Stomach (tissue), 8 donors: ENCODE measurements at regions not wholly inside any gene's neighbourhood (a gene's known extent, or its start where the extent isn't known, plus 50 kb on each side); places are given as distances from the start of the nearest gene placed in this dataset.
"Not testable (repeated sequence)": the region's sequence is repeated elsewhere in the genome, so short reads cannot be mapped to it uniquely, and the experiment has no call there.

ENCODE experiments used
- DNase-seq, 2 donors: peaks; one replicate each; pipeline versions ENCODE4 v3.0.0 to v3.0.0-alpha.2; 2013 to 2019
- H3K27ac ChIP-seq, 5 donors: fragments of 200-600 bp in 4 of 5; sonication (generic) in 4 of 5; one replicate each; pipeline ENCODE4 v1.5.1; 2013 to 2019; ENCODE audit warnings: mild to moderate bottlenecking in 1 of 5, moderate library complexity in 1 of 5
- H3K27me3 ChIP-seq, 3 donors: fragments of 200-600 bp; sonication (generic); one replicate each; pipeline ENCODE4 v1.5.1; 2017 to 2019; ENCODE audit warnings: mixed run types in 1 of 3
- H3K36me3 ChIP-seq, 4 donors: fragments of 200-600 bp; sonication (generic); 1 replicate in 3 of 4; 2 replicates in 1 of 4; pipeline ENCODE4 v1.5.1; 2016 to 2019
- H3K4me1 ChIP-seq, 4 donors: fragments of 200-600 bp; sonication (generic); one replicate each; pipeline ENCODE4 v1.5.1; 2016 to 2019
- H3K4me3 ChIP-seq, 4 donors: fragments of 200-600 bp; sonication (generic) in 3 of 4; one replicate each; pipeline ENCODE4 v1.5.1; 2016 to 2019; ENCODE audit warnings: mild to moderate bottlenecking in 1 of 4
- H3K9me3 ChIP-seq, 4 donors: fragments of 200-600 bp; sonication (generic); one replicate each; pipeline ENCODE4 v1.5.1; 2016 to 2019
- EP300 ChIP-seq: sonication (generic); formaldehyde crosslinking; IDR thresholded peaks from one replicate; pipeline ENCODE4 v1.6.1; 2017; ENCODE audit warnings: antibody characterized with exemption
- POLR2A ChIP-seq, 4 donors: fragments of 450-650 bp; IDR thresholded peaks; one replicate each; pipeline ENCODE4 v1.6.1; 2016; ENCODE audit warnings: antibody characterized with exemption in 4 of 4, control low read depth in 2 of 4, mild to moderate bottlenecking in 1 of 4, moderate library complexity in 1 of 4
- POLR2AphosphoS5 ChIP-seq, 3 donors: sonication (generic); formaldehyde crosslinking; IDR thresholded peaks; one replicate each; pipeline ENCODE4 v1.6.1; 2016; ENCODE audit warnings: antibody characterized with exemption in 3 of 3
- WGBS, 5 donors: extraction: QIAGEN DNeasy Blood & Tissue Kit in 3 of 5; methylation state at CpG; one replicate each; pipeline versions ENCODE4 v1.1.5 to v1.1.7; 2013 to 2018; 5-methylcytosine and 5-hydroxymethylcytosine counted together
- intact Hi-C: fragments of 100-400 bp; cut with DNase I; formaldehyde crosslinking; loops from one replicate; pipeline ENCODE4 v1.15.1; 2023; ENCODE audit warnings: low total_unique reads
- TF ChIP-seq, protein P1 (sequence below), 7 experiments: fragments of 450-650 bp in 4 of 7; fragments of 200-600 bp in 3 of 7; sonication (generic) in 3 of 7; IDR thresholded peaks; one replicate each; pipeline ENCODE4 v1.5.1; 2016 to 2019; ENCODE audit warnings: antibody characterized with exemption in 7 of 7, control low read depth in 2 of 7, mild to moderate bottlenecking in 1 of 7
- donor health status: healthy with polysubstance abuse.
- donor health status: Bipolar disorder and iron deficiency.
- donor health status: healthy.

GRCh38 chr4:178215309-178215708, 773.1 kb upstream of the AGA start:
- Histone ChIP-seq H3K9me3 (no peaks in the 10 kb centered on the region), H3K4me1 (no peaks in the 10 kb centered on the region), H3K27ac (no peak overlapping the region), H3K36me3 (no peaks in the 10 kb centered on the region), H3K4me3 (no peak overlapping the region), H3K27me3 (no peaks in the 10 kb centered on the region)
- WGBS, 5 donors, result 88 to 100% (median 94%) methylated on average over 2 of the region's 2 CpGs
- intact Hi-C loops, result no loop called here
- no peak for DNase-seq
- no peak for TF ChIP-seq POLR2AphosphoS5 (IDR thresholded peaks at IDR 0.05)
- no peak for TF ChIP-seq POLR2A (IDR thresholded peaks at IDR 0.05)
- no peak for TF ChIP-seq EP300
- TF ChIP-seq, protein P1, sequence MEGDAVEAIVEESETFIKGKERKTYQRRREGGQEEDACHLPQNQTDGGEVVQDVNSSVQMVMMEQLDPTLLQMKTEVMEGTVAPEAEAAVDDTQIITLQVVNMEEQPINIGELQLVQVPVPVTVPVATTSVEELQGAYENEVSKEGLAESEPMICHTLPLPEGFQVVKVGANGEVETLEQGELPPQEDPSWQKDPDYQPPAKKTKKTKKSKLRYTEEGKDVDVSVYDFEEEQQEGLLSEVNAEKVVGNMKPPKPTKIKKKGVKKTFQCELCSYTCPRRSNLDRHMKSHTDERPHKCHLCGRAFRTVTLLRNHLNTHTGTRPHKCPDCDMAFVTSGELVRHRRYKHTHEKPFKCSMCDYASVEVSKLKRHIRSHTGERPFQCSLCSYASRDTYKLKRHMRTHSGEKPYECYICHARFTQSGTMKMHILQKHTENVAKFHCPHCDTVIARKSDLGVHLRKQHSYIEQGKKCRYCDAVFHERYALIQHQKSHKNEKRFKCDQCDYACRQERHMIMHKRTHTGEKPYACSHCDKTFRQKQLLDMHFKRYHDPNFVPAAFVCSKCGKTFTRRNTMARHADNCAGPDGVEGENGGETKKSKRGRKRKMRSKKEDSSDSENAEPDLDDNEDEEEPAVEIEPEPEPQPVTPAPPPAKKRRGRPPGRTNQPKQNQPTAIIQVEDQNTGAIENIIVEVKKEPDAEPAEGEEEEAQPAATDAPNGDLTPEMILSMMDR (IDR thresholded peaks at IDR 0.05), result no peak

GRCh38 chr4:178215763-178216162, 773.5 kb upstream of the AGA start:
- H3K4me3 ChIP-seq, result no peak overlapping the region
- intact Hi-C loops, result no loop called here
- 69 to 93% (median 73%) methylated on average over 1 of the region's 1 CpG for WGBS, 5 donors
- no peak for TF ChIP-seq POLR2A (IDR thresholded peaks at IDR 0.05)
- TF ChIP-seq, protein P1 (IDR thresholded peaks at IDR 0.05), result no peak
- TF ChIP-seq EP300, result no peak
- TF ChIP-seq POLR2AphosphoS5 (IDR thresholded peaks at IDR 0.05), result no peak
- no peaks in the 10 kb centered on the region for H3K9me3 ChIP-seq
- no peaks in the 10 kb centered on the region for H3K27me3 ChIP-seq
- H3K27ac ChIP-seq, result no peak overlapping the region
- no peaks in the 10 kb centered on the region for H3K4me1 ChIP-seq
- no peaks in the 10 kb centered on the region for H3K36me3 ChIP-seq
- no peak for DNase-seq

GRCh38 chr4:178226421-178226820, 784.2 kb upstream of the AGA start:
- H3K27ac ChIP-seq, H3K4me3 ChIP-seq, DNase-seq, H3K36me3 ChIP-seq, H3K27me3 ChIP-seq, intact Hi-C loops, H3K4me1 ChIP-seq: not testable (repeated sequence)
- 45 to 56% (median 51%) methylated on average over 5 to 6 of the region's 6 CpGs for WGBS, 5 donors
- H3K9me3 ChIP-seq, result peaks cover 0 to 26% (median 10%) of the 10 kb centered on the region in 4 donors

GRCh38 chr4:178233906-178234305, 791.7 kb upstream of the AGA start:
- Histone ChIP-seq H3K27me3 (no peaks in the 10 kb centered on the region), H3K9me3 (peaks cover 0 to 19% (median 6%) of the 10 kb centered on the region in 4 donors), H3K27ac (no peak overlapping the region), H3K4me3 (no peak overlapping the region), H3K36me3 (no peaks in the 10 kb centered on the region), H3K4me1 (no peaks in the 10 kb centered on the region)
- intact Hi-C loops, result no loop called here
- no peak for DNase-seq
- no peak for TF ChIP-seq POLR2AphosphoS5 (IDR thresholded peaks at IDR 0.05)
- TF ChIP-seq, protein P1 (IDR thresholded peaks at IDR 0.05), result no peak
- TF ChIP-seq POLR2A (IDR thresholded peaks at IDR 0.05), result no peak
- TF ChIP-seq EP300, result no peak

DNA sequence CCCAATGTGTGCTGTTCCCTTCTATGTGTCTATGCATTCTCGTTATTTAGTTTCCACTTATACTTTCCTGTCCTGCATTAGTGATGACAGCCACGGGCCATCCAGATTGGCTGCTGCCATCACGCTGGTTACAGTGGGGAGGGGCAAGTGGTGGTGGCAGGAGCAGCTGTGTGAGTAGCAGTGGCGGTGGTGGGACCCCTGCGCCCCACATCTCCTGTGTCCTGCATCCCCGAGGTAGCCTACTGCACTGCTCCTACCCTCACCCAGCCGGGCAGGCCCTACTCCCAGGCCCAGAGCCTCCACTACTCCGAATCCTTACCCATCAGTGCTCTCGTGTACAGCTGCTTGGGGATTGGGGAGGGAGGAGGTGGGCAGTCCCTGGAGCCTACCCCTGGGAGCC, 798.7 kb upstream of the AGA start:
- 80 to 90% (median 84%) methylated on average over 8 to 9 of the region's 9 CpGs for WGBS, 5 donors
- DNase-seq, result no peak
- TF ChIP-seq POLR2AphosphoS5 (IDR thresholded peaks at IDR 0.05), result no peak
- no peak for TF ChIP-seq EP300
- TF ChIP-seq POLR2A (IDR thresholded peaks at IDR 0.05), result no peak
- TF ChIP-seq, protein P1 (IDR thresholded peaks at IDR 0.05), result no peak

More for the DNA sequence above, 798.7 kb upstream of the AGA start:
- peaks cover 0 to 30% (median 17%) of the 10 kb centered on the region in 4 donors for H3K9me3 ChIP-seq
- H3K36me3 ChIP-seq, result no peaks in the 10 kb centered on the region
- H3K4me3 ChIP-seq, result no peak overlapping the region
- intact Hi-C loops, result no loop called here
- no peaks in the 10 kb centered on the region for H3K4me1 ChIP-seq
- no peaks in the 10 kb centered on the region for H3K27me3 ChIP-seq
- no peak overlapping the region for H3K27ac ChIP-seq
